NCI-H2029 treated with DMSO at 0.1 percent for 48 hours (cell line): ENCODE measurements at regions not wholly inside any gene's neighbourhood (a gene's known extent, or its start where the extent isn't known, plus 50 kb on each side); places are given as distances from the start of the nearest gene placed in this dataset.

ENCODE experiments used
- DNase-seq: peaks from one replicate; lab custom pipeline; 2025; lab: John Stamatoyannopoulos, UW

GRCh38 chr12:125434131-125434530, 368.9 kb downstream of the AACS start:
- DNase-seq = no peak

- no peak for DNase-seq
These were observed 369.8 kb downstream of the AACS start for GRCh38 chr12:125434936-125435443.

GRCh38 chr12:125435871-125436270, 370.6 kb downstream of the AACS start:
- DNase-seq = no peak

- no peak for DNase-seq
These were observed 371.5 kb downstream of the AACS start for GRCh38 chr12:125436686-125437085.

GRCh38 chr12:125440399-125440798, 375.2 kb downstream of the AACS start:
- DNase-seq = no peak

GRCh38 chr12:125443341-125443740, 378.1 kb downstream of the AACS start:
- no peak for DNase-seq

GRCh38 chr12:125451408-125451807, 386.2 kb downstream of the AACS start:
- no peak for DNase-seq

- DNase-seq = no peak
These were observed 388.5 kb downstream of the AACS start for GRCh38 chr12:125453751-125454150.

- no peak for DNase-seq
These were observed 389.1 kb downstream of the AACS start for GRCh38 chr12:125454291-125454690.

- no peak for DNase-seq
These were observed 389.7 kb downstream of the AACS start for GRCh38 chr12:125454786-125455480.

GRCh38 chr12:125455556-125455955, 390.3 kb downstream of the AACS start:
- no peak for DNase-seq

- DNase-seq = no peak
These were observed 393.5 kb downstream of the AACS start for GRCh38 chr12:125458552-125459268.

GRCh38 chr12:125461831-125462230, 396.6 kb downstream of the AACS start:
- no peak for DNase-seq

- DNase-seq = no peak
These were observed 398.2 kb downstream of the AACS start for GRCh38 chr12:125463386-125463785.

- no peak for DNase-seq
These were observed 402.1 kb downstream of the AACS start for GRCh38 chr12:125467363-125467762.

GRCh38 chr12:125469683-125470082, 404.4 kb downstream of the AACS start:
- no peak for DNase-seq

GRCh38 chr12:125470838-125471783, 405.9 kb downstream of the AACS start:
- DNase-seq = no peak

- no peak for DNase-seq
These were observed 408.3 kb downstream of the AACS start for GRCh38 chr12:125473501-125473900.

- no peak for DNase-seq
These were observed 422.1 kb downstream of the AACS start for GRCh38 chr12:125487336-125487735.

- no peak for DNase-seq
These were observed 426.3 kb downstream of the AACS start for GRCh38 chr12:125491553-125491952.

GRCh38 chr12:125492354-125493270, 427.4 kb downstream of the AACS start:
- no peak for DNase-seq
